HG02943 (cell line): ENCODE measurements at regions not wholly inside any gene's neighbourhood (a gene's known extent, or its start where the extent isn't known, plus 50 kb on each side); places are given as distances from the start of the nearest gene placed in this dataset.
"Not testable (repeated sequence)": the region's sequence is repeated elsewhere in the genome, so short reads cannot be mapped to it uniquely, and the experiment has no call there.

Experiments used
- ATAC-seq: cut with Tn5 transposase; IDR thresholded peaks from one replicate; pipeline ENCODE4 v1.9.1; 2021; ENCODE audit warnings: mild to moderate bottlenecking, low read depth, moderate library complexity; ENCODE audit not compliant: unreplicated experiment

DNA sequence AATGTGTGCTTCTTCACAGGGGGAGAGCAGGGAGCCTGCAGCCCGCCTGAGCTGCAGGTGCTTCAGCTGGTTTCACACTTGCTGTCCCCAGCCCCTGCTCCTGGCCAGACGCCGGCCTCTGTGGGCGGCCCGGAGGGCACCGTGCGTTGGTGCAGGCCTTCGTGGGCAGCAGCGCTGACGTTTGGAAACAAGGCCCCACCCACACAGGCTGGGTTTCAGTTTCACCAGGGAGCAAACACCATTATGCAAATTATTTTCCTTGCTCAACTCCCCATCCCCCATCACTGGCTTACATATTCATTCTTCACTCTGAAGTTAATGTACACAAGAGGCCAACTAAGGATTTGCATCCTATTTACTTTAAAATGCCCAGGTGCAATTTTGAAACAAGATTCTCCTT is 343.2 kb downstream of the BCL2L11 start:
- ATAC-seq, result peak; percentile 93

DNA sequence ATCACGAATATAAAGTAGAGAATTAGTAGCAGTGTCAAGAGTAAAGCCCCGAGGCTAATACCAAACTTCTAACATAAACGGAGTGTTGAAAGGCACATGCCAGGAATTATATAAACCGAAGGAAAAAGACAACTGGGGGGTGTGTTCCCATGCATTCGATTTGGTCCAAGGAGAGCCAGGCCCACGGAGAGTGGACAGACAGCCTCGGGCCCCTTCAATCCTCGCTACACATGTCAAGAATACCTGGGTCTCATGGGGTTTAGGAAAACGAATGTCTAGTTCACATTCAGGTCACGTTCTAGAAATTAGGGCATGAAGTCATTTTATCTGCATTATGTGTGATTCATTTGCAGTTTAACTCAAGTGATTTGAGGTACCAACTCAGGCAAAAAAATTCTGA is 343.7 kb downstream of the BCL2L11 start:
- not testable (repeated sequence) for ATAC-seq

DNA sequence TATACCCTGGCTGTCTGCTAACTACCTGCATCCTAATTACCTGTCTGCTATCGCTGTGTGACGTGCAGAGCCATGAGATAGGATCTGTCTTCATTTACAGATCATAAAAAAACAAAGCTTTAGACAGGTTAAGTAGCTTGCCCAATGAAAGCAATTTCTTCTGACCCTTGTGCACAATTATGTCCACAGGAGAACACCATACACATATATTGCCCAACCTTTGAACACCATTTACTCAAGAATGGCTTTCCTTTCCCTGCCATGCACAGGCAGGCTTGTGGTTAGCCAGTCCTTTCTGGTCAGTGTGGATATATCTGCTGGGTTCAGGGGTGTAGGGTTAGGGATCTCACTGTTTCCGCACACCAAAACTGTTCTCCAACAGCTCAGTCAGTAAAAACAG is 344.8 kb downstream of the BCL2L11 start:
- not testable (repeated sequence) for ATAC-seq

DNA sequence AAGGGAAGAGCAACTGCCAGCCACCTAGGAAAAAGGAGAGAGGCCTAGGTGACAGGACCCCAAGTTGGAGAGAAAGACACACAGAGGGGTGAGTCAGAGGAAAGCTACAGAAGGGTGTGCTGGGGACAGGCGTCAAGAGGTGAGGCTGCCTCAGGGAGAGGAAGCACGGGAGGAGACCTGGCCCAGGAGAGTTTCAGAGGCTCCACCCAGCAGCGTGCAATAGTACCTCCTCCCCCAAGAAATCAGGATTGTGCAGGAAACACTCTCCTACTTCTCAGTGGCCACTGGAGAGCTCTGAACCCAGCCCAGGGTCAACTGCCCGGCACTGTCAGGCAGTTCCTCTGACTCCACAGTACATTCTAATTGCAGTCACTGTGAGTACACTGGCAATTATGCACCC is 346.0 kb downstream of the BCL2L11 start:
- ATAC-seq, result not testable (repeated sequence)

DNA sequence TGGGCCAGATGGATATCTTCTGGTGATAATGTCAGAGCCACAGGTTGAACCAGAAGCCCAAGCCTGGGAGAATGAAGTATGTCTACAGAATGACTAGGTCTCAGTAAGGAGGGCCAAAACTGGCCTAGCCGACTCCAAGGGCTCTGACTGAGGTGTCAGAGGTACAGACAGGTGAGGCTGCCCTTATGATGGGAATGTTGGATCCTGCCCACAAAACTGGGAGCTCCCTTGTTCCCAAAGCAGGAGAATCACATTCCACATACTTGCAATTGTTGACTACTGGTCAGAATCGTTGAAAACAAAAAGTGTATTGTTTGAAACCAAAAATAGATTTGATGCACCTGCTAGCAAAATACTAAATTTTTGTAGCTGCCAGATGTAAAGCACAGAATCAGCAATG is 350.2 kb downstream of the BCL2L11 start:
- ATAC-seq, result not testable (repeated sequence)

DNA sequence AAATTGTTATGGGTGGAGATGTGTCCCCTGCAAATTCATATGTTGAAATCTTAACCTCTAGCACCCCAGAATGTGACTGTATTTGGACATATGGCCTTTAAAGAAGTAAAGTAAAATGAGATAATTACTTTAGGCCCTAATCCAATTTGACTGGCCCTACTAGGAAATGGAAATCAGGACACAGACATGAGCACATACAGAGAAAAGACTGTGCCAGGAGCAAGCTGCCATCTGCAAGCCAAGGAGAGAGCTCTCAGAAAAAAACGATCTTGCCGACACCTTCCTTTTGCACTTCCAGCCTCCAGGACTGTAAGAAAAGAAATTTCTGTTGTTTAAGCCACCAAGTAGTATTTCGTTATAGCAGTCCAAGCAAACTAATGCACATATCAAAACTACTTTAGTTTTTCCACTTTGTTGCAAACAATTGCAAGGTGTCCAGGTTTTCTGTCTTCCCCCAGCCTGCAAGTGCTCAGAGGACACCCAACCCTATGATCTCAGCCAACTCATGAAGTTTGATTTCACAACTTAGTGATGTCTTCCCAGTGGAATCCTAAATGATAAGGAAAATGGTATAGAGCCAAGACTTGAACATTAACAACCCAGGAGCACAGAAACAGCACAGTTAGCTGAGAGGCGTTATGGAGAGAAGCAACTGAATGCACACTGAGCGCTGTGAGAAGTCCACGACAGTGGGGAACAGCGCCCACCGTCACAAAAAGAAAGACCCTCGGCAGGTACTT is 351.2 kb downstream of the BCL2L11 start:
- not testable (repeated sequence) for ATAC-seq

DNA sequence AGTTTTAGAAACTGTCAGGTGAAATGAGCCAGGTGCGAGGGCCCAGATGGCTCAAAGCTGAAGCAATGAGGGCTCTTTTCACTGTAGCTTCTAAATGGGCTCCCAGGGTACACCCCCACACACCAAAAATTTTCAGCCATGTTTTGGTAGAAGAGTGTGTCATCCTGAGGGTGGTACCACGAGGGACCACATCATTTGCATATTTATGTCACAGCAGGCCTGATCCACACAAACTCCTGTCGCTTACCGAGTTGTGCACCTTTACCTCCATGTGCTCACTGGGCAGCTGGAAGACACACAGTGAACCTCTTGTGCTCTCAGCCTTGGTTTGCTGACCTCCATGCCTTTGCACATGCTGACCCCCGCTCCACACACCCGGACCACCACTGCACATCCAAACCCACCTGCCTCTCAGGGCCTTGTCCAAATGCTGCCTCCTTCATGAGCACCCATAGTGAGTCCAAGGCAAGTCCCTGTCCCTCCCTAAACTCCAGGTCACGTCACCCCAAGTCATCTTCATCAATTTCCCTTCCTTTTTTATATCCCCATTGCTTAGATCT is 352.2 kb downstream of the BCL2L11 start:
- not testable (repeated sequence) for ATAC-seq

DNA sequence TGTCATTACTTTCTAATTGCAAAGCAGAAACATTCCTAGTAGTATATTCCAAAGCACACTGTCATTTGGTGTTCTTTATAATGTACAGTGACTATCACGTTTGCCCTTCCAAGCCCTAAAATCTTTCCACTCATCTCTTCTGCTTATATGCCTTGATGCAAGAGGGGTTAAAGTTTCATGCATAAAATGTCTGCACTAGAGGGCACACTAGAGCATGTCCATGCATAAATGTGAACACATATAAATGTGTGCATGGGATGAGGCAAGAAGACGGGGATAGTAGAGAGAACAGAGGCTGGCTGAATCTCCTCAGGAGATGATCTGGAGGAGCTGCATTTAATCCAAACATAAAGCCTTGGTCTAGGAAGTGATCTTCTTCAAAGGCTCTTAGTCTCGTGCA is 352.8 kb downstream of the BCL2L11 start:
- not testable (repeated sequence) for ATAC-seq

DNA sequence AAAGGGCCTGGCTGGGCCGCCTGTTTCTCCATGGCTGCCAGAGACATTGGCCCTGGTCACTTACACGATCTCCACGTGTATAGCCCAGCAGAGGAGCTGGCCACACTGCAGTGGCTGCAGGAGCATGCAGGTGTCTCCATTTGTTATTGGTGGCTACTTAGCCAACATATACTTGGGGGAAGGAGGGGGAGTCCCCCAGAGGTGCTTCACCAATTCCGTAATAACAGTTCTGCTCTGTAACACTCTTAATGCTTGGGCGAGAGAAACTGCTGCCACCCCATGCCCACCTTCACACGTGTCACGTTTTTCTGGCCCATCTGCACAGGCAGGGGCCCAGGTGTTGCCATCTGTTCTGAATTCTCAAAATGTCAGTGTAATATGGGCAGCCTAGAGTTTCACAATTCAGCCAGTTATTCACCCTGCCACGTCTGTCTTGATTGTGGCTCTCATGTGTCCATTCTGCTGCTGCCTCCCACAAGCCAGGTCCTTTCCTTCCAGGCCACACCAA is 353.5 kb downstream of the BCL2L11 start:
- not testable (repeated sequence) for ATAC-seq

DNA sequence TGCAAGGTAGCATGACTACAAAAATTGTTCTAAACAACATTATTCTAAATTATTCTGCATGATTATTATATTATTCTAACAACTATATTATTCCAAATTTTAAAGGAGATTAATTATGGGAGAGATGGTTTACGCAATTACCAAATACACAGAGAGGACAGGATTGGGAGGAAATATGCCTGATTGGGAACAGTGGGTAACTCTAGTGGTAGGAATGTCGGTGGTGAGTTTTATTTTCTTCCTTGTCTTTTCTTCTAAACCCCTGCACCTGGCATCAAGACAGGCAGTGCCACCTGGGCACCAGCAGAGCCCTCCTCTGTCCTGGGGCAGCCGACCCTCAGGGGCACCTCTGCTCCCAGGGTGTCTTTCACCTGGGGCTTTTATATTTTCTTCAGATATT is 357.6 kb downstream of the BCL2L11 start:
- ATAC-seq, result not testable (repeated sequence)

DNA sequence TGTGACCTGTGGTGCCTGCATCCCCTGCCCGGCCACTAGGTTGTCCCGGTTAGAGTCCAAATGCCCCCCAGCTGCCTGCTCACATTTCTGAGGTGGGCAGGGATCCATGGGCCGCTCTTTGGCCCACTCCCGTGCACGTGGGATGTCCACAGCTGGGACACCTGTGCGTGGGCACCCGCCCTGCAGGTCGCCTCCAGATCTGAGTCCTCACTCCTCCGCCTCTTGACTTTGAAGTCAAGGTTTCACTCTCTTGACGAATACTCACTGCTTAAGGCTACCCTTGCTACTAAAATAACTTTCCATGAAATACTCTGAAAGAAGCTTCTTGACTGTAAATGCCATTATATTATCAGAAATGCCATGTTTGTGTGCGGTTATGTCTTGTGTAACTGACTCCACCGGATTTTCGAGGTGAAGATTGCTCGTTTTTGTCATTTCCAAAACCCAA is 358.2 kb downstream of the BCL2L11 start:
- not testable (repeated sequence) for ATAC-seq

DNA sequence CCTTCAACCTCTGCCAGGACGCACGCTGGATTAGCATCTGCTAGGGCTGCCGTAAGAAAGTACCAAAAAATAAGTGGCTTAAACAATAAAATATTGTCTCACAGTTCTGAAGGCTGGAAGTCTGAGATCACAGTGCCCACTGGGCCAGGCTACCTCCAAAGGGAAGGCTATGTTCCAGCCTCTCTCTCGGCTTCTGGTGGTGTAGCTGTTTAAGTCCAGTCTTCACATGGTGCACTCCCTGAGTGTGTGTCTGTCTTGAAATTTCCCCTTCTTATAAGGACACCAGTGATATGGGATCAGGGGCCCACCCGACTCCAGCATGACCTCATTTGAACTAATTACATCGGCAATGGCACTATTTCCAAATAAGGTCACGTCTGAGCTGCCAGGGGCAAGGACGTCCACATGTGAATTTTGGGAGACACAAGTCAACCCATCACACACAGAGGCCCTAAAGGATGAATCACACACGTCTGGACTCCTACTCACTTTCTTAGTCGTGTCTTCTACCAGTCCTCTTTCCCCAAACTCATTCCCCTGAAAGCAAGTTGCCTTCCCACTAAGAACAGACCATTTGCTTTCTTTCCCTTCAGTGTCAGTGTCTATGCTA is 359.4 kb downstream of the BCL2L11 start:
- not testable (repeated sequence) for ATAC-seq

DNA sequence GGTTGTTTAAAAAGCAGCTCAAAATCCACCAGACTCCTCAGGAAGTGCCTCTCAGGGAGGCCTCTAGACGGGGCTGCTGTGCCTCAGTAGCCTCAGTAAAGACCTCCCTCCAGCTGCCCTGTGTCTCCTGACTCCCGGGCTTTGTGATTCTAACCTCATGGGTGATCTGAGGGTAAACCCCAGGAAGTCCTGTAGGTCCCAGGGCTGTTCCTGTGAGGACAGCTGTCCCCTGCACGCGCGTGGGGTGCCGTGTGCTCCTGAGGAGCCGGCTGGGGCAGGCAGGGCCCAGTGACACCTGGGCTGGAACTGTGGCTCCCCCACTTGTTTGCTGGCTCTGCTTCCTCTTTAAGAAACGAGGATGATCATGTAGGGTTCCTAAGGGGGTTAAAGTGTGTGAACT is 359.9 kb downstream of the BCL2L11 start:
- not testable (repeated sequence) for ATAC-seq

DNA sequence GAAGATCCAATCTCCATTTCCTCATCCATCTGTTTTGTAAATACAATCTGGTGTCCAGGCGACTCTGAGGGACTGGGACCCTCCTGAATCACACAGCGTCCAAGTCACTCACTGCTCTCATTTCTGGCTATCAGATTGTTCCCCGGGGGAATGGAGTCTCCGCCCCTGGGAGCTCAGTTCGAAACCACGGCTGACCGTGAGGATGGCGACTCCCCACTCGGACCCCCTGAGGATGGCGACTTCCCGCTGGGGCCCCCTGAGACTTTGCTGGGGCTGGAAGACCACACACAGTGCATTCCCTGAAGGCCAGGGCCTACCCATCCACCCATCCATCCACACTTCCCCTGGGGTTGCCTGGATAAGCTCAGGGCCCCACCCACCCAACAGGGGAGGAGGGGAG is 360.5 kb downstream of the BCL2L11 start:
- not testable (repeated sequence) for ATAC-seq

DNA sequence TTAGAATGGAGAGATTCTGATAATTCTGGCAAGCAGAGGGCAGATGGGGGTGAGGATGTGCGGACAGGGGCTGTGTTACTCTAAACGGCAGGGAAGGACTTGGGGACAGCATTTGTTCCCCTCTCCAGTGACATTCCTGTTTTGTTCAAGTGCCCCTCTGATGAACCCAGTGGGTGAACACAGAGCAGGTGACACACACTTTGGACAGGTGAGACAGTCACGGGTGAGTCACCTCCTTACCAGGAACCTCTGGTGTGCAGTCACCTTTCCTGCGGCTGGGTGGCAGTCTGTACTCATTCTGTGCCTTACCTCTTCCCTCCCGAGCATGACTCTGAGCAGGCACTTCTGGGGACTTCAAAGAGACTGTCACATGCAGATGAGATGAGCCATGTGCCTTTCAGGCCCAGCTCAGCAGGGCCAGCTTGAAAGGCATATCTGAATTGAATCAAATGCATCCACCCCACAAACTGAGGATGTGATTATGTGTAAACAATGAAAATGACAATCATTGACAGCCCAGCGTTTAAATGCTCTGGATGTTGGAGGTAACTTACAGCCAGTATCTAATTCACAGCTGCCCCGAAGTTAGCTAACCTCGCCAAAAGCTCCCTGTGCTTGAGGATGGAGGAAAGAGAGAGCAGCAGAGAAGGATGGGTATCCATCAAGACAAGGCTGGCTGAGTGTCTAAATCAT is 362.4 kb downstream of the BCL2L11 start:
- ATAC-seq, result peak; percentile 70

DNA sequence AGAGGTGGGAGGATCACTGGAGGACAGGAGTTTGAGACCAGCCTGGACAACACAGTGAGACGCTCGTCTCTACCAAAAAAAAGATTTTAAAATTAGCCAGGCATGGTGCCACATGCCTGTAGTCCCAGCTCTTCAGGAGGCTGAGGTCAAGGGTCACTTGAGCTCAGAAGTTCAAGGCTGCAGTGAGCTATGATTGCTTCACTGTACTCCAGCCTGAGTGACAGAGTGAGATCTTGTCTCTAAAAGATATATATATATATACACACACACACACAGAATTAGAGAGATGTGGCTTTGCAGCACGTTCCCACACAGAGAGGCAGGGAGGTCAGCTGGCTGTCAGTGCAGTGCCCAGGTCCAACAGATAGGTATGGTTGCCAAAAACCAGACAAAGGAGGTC is 363.4 kb downstream of the BCL2L11 start:
- not testable (repeated sequence) for ATAC-seq

DNA sequence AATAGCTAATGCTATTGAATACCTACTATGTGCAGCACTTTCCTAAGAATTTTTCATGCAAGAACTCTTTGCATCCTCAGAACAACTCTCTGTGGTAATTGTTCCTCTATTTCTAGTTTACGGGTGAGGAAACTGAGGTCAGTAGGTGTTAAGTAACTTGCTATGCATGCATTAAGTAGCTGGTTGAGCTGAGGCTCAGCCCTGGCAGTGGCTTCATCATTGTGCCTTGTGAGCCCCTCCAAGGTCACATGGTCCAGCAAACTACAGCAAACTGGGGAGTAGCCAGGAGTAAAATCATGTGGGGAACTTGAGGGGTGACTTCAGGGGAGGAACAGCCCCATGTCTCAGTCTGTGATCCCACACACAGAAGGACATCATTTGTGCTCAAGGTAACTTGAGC is 365.2 kb downstream of the BCL2L11 start:
- not testable (repeated sequence) for ATAC-seq

DNA sequence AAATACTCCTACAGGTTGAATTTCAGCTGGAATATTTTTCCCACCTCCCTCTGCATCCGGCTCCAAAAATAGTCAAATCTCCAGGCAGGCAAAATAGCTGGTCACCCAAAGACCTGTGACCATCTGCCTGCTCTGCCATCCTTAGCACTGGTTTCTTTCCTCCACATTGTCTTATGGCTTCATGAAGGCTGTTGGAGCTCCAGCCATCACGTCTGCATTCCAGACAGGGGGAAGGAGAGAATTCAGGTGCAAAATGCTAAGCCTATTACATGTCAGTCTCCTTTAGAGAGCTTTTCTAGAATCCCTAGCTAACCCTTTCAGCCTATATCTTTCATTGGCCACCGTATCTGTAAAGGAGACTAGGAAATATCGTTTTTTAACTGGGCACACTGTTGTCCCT is 367.7 kb downstream of the BCL2L11 start:
- not testable (repeated sequence) for ATAC-seq

DNA sequence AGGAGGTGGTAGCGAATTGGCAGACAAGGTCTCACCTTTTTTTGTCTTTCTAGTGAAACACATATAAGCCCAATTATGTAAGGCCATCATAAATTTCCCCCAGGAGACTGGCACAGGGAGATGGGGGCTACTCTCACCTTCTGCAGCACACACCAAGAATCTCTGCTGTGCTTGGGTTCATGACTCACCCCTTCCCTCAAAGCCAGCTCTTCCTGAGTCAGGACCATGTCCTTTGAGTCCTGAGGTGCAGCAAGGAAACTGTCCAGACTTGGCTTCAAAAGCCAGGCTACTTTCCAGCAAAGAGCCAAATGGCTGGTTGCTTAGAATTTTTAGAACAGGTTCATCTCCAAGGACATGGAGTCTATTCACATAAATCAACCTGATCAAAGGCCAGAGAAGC is 368.7 kb downstream of the BCL2L11 start:
- not testable (repeated sequence) for ATAC-seq

DNA sequence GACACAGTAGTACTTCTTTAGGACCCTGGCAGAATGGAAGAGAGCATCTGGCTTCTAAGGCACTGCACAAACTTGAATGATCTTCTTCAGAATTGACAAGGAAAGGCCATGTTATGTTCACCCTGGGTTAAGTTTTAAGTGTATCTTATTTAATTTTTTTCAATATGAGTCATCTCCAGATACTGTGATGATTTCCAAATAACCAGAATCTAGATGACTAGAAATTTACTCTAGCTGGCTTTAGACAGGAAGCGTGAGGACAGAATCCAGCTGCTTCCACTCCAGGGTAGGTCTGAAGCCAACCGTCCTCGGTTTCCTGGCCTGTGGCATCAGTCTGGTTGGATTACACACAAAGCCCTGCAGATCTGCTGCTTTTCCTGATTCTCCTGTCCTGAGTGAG is 370.5 kb downstream of the BCL2L11 start:
- ATAC-seq, result not testable (repeated sequence)

DNA sequence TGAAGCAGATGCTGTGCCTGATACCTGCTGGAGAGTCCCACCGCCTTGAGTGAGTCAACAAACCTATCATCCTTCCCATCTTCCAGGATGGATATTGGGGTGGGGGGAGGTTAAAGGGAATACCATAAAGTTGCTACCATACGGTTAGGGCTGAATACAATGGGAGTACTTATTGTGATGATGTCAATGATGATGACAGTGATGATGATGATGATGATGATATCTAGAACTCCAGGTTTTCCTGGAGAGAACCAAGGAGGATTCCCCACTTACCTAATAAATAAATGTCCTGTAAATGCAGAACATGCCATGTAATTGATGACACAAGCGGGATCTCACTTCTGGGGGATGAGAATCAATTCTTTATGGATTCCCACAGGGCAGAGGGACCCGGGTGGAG is 370.9 kb downstream of the BCL2L11 start:
- not testable (repeated sequence) for ATAC-seq
